ENCODE measurements at regions not wholly inside any gene's neighbourhood (a gene's known extent, or its start where the extent isn't known, plus 50 kb on each side); places are given as distances from the start of the nearest gene placed in this dataset.

GRCh38 chr1:178580876-178581275 is 68.0 kb downstream of the TEX35 start:
- no peak for TF ChIP-seq EZH2 (IDR thresholded peaks at IDR 0.05; ENCODE audit: borderline replicate concordance, low read length)
- Histone ChIP-seq H3K9ac (ENCODE audit: low read length) (peak overlapping the region; percentile 92), H3K79me2 (ENCODE audit: insufficient read depth, low read length) (no peaks in the 10 kb centered on the region), H4K20me1 (ENCODE audit: insufficient read depth, low read length) (no peaks in the 10 kb centered on the region), H3K4me2 (ENCODE audit: low read length) (peak overlapping the region; percentile 74), H3K27me3 (ENCODE audit: insufficient read depth, low read length) (no peaks in the 10 kb centered on the region), H3K4me1 (ENCODE audit: insufficient read depth, low read length, severe bottlenecking) (peaks cover 92% of the 10 kb centered on the region), H3K4me3 (ENCODE audit: low read depth, low read length, poor library complexity, severe bottlenecking) (peak overlapping the region; percentile 48), H3K36me3 (ENCODE audit: insufficient read depth, low read length) (no peaks in the 10 kb centered on the region), H3F3A (ENCODE audit: insufficient read depth, low read length) (peaks cover 24% of the 10 kb centered on the region), H3K9me3 (ENCODE audit: low read length) (no peaks in the 10 kb centered on the region), H3K27ac (ENCODE audit: low read depth, low read length, poor library complexity, severe bottlenecking) (peak overlapping the region; percentile 100), H2AFZ (ENCODE audit: low read length) (no peak overlapping the region), H3K9me2 (ENCODE audit: low read depth, low read length) (no peaks in the 10 kb centered on the region)

- H3K36me3 ChIP-seq (ENCODE audit: insufficient read depth, low read length), result no peaks in the 10 kb centered on the region
- H3K9me2 ChIP-seq (ENCODE audit: low read depth, low read length), result no peaks in the 10 kb centered on the region
- peak overlapping the region; percentile 74 for H3K4me2 ChIP-seq (ENCODE audit: low read length)
- H4K20me1 ChIP-seq (ENCODE audit: insufficient read depth, low read length), result no peaks in the 10 kb centered on the region
- H3K27ac ChIP-seq (ENCODE audit: low read depth, low read length, poor library complexity, severe bottlenecking), result peak overlapping the region; percentile 100
- no peaks in the 10 kb centered on the region for H3K27me3 ChIP-seq (ENCODE audit: insufficient read depth, low read length)
- H2AFZ ChIP-seq (ENCODE audit: low read length), result no peak overlapping the region
- peaks cover 19% of the 10 kb centered on the region for H3F3A ChIP-seq (ENCODE audit: insufficient read depth, low read length)
- H3K9me3 ChIP-seq (ENCODE audit: low read length), result no peaks in the 10 kb centered on the region
- H3K79me2 ChIP-seq (ENCODE audit: insufficient read depth, low read length), result no peaks in the 10 kb centered on the region
- TF ChIP-seq EZH2 (IDR thresholded peaks at IDR 0.05; ENCODE audit: borderline replicate concordance, low read length), result no peak
- TF ChIP-seq CTCF (IDR thresholded peaks at IDR 0.05; ENCODE audit: low read length), result peak; percentile 30; the same call in 1 of the 2 replicates
- H3K4me1 ChIP-seq (ENCODE audit: insufficient read depth, low read length, severe bottlenecking), result peaks cover 84% of the 10 kb centered on the region
- peak overlapping the region; percentile 19 for H3K4me3 ChIP-seq (ENCODE audit: low read depth, low read length, poor library complexity, severe bottlenecking)
- peak overlapping the region; percentile 92 for H3K9ac ChIP-seq (ENCODE audit: low read length)
Observed at GRCh38 chr1:178581351-178582303, 68.7 kb downstream of the TEX35 start.

GRCh38 chr1:178587096-178587495 is 74.2 kb downstream of the TEX35 start:
- Histone ChIP-seq H2AFZ (ENCODE audit: low read length) (no peak overlapping the region), H3K27ac (ENCODE audit: low read depth, low read length, poor library complexity, severe bottlenecking) (peak overlapping the region; percentile 66), H4K20me1 (ENCODE audit: insufficient read depth, low read length) (no peaks in the 10 kb centered on the region), H3K9me3 (ENCODE audit: low read length) (peaks cover 15% of the 10 kb centered on the region; the same call in 1 of the 2 replicates), H3K4me3 (ENCODE audit: low read depth, low read length, poor library complexity, severe bottlenecking) (no peak overlapping the region), H3K27me3 (ENCODE audit: insufficient read depth, low read length) (no peaks in the 10 kb centered on the region), H3K9ac (ENCODE audit: low read length) (no peak overlapping the region), H3K9me2 (ENCODE audit: low read depth, low read length) (no peaks in the 10 kb centered on the region), H3K4me2 (ENCODE audit: low read length) (no peak overlapping the region), H3K4me1 (ENCODE audit: insufficient read depth, low read length, severe bottlenecking) (peaks cover 35% of the 10 kb centered on the region), H3K79me2 (ENCODE audit: insufficient read depth, low read length) (no peaks in the 10 kb centered on the region), H3K36me3 (ENCODE audit: insufficient read depth, low read length) (peaks cover 14% of the 10 kb centered on the region), H3F3A (ENCODE audit: insufficient read depth, low read length) (no peaks in the 10 kb centered on the region)
- TF ChIP-seq EZH2 (IDR thresholded peaks at IDR 0.05; ENCODE audit: borderline replicate concordance, low read length), result no peak
- TF ChIP-seq CTCF (IDR thresholded peaks at IDR 0.05; ENCODE audit: low read length), result no peak
